ENCODE measurements at regions not wholly inside any gene's neighbourhood (a gene's known extent, or its start where the extent isn't known, plus 50 kb on each side); places are given as distances from the start of the nearest gene placed in this dataset.
"Not testable (repeated sequence)": the region's sequence is repeated elsewhere in the genome, so short reads cannot be mapped to it uniquely, and the experiment has no call there.

GRCh38 chr12:97714107-97714563, 251.5 kb downstream of the RMST start:
- DNase-seq, result no peak

DNA sequence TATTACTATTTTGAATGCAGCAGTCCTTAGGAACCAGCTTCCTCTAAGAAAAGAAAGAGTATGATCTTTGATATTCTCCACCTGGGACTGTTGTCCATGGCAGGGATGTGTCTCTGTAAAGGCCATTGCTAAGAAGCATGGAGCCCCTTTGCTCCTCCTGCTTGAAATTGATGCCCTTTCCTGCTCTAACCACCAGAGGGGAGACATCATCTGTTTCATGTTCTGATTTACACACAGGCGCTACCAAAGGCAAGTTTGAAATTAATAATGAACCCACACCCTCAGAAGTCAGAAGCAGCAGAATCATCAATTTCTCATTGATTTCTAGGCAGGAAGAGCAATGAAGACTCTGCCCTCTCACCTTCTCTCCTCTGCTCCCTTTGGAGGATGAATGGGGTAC, 253.8 kb downstream of the RMST start:
- no peak for DNase-seq

DNA sequence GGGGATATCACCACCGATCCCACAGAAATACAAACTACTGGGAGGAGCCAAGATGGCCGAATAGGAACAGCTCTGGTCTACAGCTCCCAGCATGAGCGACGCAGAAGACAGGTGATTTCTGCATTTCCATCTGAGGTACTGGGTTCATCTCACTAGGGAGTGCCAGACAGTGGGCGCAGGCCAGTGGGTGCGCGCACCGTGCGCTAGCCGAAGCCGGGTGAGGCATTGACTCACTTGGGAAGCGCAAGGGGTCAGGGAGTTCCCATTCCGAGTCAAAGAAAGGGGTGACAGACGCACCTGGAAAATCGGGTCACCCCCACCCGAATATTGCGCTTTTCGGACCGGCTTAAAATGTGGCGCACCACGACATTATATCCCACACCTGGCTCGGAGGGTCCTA, 261.2 kb downstream of the RMST start:
- not testable (repeated sequence) for DNase-seq

DNA sequence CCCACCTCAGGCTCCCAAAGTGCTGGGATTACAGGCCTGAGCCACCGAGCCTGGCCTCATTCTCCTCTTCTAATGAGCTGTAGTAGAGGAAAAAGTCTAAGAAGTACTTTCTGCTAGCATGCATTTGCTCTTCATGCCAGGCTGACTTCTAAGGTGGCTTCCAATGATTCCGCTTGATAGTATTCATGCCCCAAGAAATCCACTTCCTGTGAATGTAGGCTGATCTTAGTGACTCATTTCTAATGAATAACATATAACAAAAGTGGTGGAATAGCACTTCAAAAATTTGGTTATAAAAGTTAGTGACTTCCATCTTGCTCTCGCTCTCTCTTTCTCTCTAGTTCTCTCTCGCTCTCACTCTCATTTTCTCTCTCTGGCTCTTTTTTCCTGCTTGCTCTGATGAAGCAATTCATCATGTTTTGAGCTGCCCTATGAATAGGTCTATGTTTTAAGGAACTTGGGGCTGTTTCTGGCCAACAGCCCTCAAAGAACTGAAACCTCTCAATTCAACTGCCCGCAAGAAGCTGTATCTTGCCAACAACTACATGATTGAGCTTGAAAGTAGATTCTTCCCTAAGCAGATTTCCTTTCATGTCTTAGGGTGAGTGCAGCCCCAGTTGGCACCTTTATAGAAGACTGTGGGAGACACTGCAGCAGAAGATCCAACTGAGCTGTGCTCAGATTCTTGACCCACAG, 282.9 kb downstream of the RMST start:
- DNase-seq, result no peak

DNA sequence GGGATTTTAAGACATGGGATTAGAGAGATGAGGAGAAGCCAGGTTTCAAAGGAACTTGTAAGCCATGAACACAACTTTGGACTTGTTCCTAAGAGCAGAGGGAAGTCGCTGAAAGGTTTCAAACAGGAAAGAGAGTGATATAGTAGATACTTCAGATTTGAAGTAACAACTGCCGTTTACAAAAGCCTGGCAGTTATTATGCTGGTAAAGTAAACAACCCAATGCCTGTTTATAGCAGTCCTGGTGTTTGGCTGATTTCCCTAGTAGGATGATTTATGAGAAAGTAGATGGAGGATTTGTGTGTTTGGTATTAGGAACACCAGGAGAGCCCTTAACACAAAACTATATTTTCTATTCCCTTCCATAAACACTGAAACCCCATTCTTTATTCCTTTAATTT, 285.7 kb downstream of the RMST start:
- no peak for DNase-seq

- DNase-seq, result no peak
These were observed 289.1 kb downstream of the RMST start for GRCh38 chr12:97751704-97752103.

GRCh38 chr12:97752129-97752528, 289.5 kb downstream of the RMST start:
- DNase-seq, result no peak

DNA sequence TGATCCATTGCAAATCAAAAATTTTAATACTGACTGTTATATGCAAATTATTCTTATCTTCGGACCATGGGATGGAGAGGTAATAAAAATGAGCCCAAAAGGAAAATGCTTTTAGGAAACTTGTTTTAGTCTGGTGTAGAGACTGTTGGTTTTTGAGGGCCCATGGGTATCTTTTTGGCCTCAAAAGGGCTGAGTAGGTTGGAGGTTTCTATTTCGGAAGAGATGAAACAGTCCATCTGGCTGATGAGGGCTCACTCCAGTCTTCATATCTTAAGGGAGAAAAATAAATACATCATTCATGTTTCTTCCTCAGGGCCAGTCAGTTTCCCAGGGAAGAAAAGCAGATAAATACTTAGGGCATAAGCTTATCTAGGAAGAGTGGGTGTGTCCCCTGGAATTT, 290.7 kb downstream of the RMST start:
- no peak for DNase-seq

- DNase-seq, result no peak
These were observed 291.7 kb downstream of the RMST start for GRCh38 chr12:97754306-97754705.

DNA sequence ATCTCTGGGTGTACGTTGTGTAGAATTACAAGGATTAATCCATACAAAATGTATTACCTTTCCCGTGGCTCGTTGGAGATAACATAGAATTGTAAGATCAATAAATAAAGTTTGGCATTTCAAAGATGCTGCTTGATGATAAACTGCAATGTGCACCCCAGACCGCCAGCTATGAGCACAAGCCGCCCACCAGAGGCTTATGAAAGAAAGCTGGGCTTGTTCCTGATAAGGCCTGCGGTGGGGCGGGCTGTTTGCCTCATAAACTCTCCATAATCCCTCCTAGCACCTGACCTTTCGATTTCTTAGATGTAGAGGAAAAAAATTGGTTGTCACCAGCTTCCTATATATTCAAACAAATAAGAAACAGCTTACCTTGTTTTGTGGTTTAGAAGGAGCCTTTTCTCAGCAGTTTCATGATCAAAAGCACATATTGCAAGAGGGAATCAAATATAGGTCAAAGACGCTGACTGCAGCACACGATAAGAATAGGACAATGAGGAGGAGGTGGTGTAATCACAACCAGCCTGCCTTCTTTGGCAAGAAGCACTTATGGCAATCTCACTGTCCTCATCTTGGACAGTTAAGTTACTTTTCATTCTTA, 293.6 kb downstream of the RMST start:
- no peak for DNase-seq

GRCh38 chr12:97756741-97757140, 294.1 kb downstream of the RMST start:
- no peak for DNase-seq

DNA sequence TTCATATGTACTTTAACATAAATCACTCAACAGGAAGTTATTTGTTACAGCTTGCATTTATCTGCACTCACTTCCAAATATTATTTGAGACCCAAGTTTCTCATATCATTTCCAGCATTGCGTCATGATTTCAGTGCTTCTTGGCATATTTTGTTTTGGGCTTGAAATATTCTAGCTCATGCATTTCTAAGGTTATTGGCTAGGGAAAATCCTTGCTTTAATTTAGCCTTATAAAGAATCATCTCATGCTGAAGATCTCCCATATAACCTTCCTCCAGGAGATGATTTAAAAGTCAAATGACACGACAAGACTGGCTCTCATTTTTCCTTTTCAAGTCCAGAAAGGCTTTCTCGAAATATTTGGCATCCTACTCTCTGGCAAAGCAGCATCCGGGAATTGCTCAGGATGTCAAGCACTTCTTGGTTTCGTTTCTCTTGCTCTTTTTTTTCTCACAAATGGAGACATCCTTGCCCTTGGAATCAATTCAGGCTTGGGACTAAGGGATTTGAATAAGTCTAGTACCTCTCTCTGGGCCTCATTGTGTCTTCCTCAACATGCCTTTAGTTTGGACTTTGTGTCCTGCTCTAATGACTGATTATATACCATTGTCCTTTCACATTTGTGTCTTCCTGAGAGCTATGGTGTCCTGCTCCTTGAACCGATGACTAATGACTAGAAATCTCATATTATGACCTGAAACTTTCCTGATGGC, 295.0 kb downstream of the RMST start:
- DNase-seq, result no peak

- no peak for DNase-seq
These were observed 295.5 kb downstream of the RMST start for GRCh38 chr12:97758194-97758501.

DNA sequence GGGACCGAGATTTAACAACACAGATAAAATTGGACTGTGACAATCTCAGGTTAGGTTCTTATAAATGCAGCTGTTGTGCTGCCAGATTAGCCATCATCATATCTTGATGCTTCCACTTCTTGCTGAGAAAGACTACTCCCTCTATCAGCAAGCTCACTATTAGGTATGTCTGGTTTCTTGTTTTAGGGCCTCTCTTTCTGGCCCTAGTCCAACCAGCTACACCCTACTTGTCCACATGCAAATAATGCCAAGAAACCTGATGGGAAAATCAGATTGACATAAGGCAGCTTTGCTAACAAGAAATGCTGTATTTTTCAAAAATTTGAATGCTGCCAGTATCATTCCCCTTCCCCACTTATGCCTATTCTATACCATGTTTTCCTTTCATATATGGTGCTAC, 296.0 kb downstream of the RMST start:
- no peak for DNase-seq

DNA sequence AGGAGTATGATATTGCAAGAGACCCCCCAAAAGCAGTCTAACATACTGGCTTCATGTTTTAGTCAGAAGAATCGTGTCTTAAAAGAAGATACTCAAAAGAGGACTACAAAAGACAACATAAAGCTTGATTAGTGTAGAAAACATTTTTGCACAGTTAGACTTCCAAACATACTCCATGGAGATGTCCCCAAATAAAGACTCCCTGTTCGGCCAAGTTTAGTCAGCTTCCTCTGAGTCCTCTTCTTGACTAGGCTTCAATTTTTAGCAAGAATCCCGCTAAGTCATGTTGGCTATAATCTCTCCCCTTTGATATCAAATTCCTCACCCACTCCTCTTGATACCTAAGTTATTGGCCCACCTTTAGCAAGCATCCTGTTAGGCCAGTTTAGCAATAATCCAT, 298.0 kb downstream of the RMST start:
- DNase-seq, result no peak

DNA sequence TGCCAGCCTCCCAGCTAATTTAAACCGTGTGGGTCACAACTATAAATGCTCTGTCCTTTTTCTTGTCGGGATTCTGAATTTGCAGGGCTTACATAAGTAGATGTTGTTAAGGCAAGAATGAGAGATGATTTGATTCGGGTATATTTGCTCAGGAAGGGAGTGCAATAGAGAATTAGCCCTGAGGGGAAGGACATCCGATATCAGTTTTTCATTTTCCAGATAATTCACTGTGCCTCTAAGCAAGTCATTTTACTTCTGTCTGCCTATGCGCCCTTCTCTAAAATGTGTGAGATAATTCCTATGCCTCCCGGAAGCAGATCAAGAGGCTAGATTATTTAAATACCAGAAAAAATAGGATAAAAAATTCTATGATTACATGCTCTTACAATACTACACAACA, 300.5 kb downstream of the RMST start:
- DNase-seq, result no peak

DNA sequence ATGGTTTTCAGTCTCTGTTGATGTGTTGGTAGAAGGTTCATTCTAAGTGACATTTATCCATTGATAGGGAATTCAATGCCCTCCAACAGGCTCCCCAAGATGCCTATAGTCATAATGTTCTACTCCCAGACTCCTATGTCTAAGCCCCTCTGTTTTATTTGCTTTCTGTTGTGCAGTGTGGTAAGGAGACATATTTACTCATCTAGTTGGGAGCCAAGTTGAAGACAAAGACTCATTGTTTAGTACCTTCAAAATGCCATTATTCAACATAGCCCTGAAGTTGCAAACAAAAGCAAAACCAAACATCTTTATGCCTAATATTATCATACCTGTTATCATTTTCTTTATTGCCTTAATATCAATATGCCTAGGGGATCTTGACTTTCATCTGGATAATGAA, 302.1 kb downstream of the RMST start:
- no peak for DNase-seq

DNA sequence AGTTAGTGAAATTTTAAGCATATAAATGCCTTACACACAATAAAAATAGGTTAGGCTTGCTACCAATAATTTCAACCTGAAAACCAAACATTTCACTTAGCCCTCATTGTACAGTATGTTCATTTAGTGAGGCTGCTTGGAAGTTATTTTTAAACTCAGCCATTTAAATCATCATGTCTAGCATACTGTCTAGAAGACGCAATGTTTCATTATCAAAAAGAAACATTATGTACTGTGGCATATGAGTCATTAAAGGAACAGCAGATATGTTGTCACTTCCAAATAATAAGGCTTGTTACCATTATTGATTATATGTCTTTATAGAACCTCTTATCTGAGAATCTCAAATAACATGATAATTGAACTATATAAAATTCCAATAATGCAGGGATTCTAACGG, 304.7 kb downstream of the RMST start:
- DNase-seq, result no peak

- no peak for DNase-seq
These were observed 315.5 kb downstream of the RMST start for GRCh38 chr12:97778111-97778510.

- DNase-seq, result no peak
These were observed 318.7 kb downstream of the RMST start for GRCh38 chr12:97781342-97781741.

GRCh38 chr12:97784904-97785303, 322.3 kb downstream of the RMST start:
- DNase-seq, result no peak

GRCh38 chr12:97790281-97790680, 327.7 kb downstream of the RMST start:
- no peak for DNase-seq

DNA sequence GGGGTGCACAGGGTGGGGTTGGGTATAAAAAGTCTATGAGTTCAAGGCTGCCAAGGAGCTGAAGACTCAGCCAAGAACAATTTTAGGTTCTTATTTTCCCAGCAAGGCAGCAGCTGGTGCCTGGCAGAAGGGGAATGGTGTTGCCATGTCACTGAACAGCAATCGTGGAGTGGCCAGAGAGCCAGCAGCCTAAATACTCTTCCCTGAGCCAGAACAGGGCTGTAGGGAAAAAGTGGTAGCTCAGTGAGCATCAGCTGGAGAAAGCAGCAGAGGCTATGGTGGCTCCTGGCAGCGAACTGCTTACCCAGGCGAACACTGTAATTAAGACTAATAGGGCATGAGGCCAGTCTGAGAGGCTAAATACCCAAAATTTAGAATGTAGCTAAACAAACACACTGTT, 334.9 kb downstream of the RMST start:
- DNase-seq, result no peak

DNA sequence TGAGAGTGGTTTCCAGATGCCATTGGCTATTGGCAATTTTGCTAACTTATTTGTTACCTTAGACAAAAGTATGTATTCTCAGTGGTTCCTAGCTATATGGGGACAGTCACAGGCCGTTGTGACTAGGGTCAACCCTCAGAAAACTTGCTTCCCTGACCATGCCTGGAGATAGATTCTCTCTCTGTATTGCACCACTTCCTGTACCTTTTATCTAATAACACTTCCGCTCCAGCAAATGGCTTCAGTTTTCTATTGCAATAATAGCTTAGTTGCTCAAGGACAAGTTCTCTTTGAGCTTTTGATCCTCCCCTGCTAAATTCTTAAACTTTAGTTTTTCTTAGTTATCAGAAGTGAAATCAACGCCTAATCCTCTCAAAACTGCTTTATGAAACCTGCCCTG, 338.0 kb downstream of the RMST start:
- DNase-seq, result no peak

Data from stimulated activated naive CD4-positive, alpha-beta T cell (primary cell).